ENCODE measurements at regions not wholly inside any gene's neighbourhood (a gene's known extent, or its start where the extent isn't known, plus 50 kb on each side); places are given as distances from the start of the nearest gene placed in this dataset.

DNA sequence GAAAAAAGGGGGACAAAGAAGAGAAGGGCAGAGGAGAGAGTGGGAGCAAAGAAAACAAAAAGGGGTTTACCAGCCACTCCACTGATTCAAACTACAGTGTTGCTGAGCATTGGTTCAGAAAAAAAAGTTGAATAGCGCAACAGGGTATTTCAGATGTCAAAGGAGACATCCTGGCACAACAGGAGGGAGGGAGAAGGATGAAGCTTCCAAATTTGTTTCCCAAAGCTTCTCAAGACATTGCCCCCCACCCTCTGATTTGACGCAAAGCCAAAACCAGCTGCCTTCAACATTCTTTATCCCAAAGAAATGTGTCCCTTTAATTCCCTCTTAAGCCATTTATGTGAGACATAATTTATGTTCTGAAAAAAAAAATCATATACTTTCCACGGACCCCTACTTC, 105.5 kb upstream of the TNC start:
- Histone ChIP-seq H3K4me3 (no peak overlapping the region), H3K9me3 (no peaks in the 10 kb centered on the region), H3K27ac (no peak overlapping the region), H3K27me3 (peaks cover 0 to 4% (median 0%) of the 10 kb centered on the region in 7 donors), H3K36me3 (no peaks in the 10 kb centered on the region), H3K4me1 (no peaks in the 10 kb centered on the region)
- TF ChIP-seq CTCF (IDR thresholded peaks at IDR 0.05), result no peak
- 53 to 70% methylated on average over 3 of the region's 3 CpGs for WGBS, 2 donors
- DNase-seq, result no peak
- intact Hi-C loops (cut with DNase I), result loop anchor here in 1 of 10 donors (10.0 kb wide), 1 partner anchor 51 kb away; no protein-coding TSS in a partner anchor
- no peak for ATAC-seq

- Histone ChIP-seq H3K4me1 (no peaks in the 10 kb centered on the region), H3K4me3 (no peak overlapping the region), H3K27ac (no peak overlapping the region), H3K36me3 (no peaks in the 10 kb centered on the region), H3K9me3 (peaks cover 0 to 4% (median 0%) of the 10 kb centered on the region in 11 donors), H3K27me3 (peaks cover 0 to 4% (median 0%) of the 10 kb centered on the region in 7 donors)
- DNase-seq (no peak), ATAC-seq (no peak)
- WGBS, 2 donors, result 97% methylated on average over 3 of the region's 3 CpGs
- TF ChIP-seq CTCF (IDR thresholded peaks at IDR 0.05), result no peak
- intact Hi-C loops (cut with DNase I), result loop anchor here in 1 of 10 donors (10.0 kb wide), 1 partner anchor 49 kb away; no protein-coding TSS in a partner anchor
Observed at GRCh38 chr9:115225459-115226116, 107.6 kb upstream of the TNC start.

DNA sequence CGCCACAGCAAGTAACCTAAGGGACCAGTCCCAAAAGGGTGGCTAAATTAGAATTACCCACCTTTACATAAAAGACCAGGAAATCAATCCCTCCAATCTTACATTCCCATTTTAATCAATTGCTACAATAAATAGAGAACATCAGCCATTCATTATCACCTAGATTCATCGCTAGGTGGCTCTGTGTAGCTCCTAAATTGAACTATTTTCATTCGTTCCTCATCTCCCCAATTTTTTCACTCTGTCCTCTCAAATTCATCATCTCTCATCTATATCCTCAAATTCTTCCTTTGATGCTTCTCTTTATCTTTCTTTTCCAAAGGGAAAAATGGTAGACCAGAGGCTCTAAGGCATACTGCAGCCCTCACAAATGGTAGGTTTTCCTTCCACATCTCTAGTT, 108.2 kb upstream of the TNC start:
- DNase-seq (no peak), ATAC-seq (no peak)
- Histone ChIP-seq H3K36me3 (no peaks in the 10 kb centered on the region), H3K27me3 (peaks cover 0 to 4% (median 0%) of the 10 kb centered on the region in 7 donors), H3K27ac (no peak overlapping the region), H3K4me3 (no peak overlapping the region), H3K9me3 (peaks cover 0 to 4% (median 0%) of the 10 kb centered on the region in 11 donors), H3K4me1 (no peaks in the 10 kb centered on the region)
- TF ChIP-seq CTCF (IDR thresholded peaks at IDR 0.05), result no peak
- WGBS, 2 donors, result 83 to 89% methylated on average over 3 of the region's 3 CpGs
- intact Hi-C loops (cut with DNase I), result loop anchor here in 1 of 10 donors (10.0 kb wide), 1 partner anchor 49 kb away; no protein-coding TSS in a partner anchor

DNA sequence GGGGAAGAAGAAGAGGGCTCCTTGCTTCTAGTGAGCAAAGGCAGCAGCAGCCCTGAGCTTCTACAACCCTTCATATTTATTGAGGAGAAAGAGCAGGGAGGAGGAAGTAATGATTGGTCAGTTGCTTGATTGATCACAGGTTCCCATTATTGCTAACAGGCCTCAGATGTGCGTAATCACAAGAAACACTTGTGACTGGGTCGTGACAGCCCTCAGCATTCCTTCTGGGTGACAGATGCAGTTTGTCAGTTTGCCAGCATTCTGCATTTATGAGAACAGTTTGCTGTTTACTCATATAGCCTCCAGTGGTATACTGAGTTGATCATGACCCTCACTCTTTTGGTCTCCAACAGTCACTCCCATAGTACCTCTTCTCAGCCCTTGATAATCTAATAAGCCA, 111.5 kb upstream of the TNC start:
- ATAC-seq (no peak), DNase-seq (no peak)
- peaks cover 0 to 3% (median 0%) of the 10 kb centered on the region in 7 donors for H3K27me3 ChIP-seq
- peaks cover 0 to 3% (median 0%) of the 10 kb centered on the region in 9 donors for H3K4me1 ChIP-seq
- TF ChIP-seq CTCF (IDR thresholded peaks at IDR 0.05), result no peak
- no peak overlapping the region for H3K4me3 ChIP-seq
- 63 to 72% methylated on average over 2 of the region's 2 CpGs for WGBS, 2 donors
- no peak overlapping the region for H3K27ac ChIP-seq
- no peaks in the 10 kb centered on the region for H3K36me3 ChIP-seq
- intact Hi-C loops (cut with DNase I), result loop anchor here in 1 of 10 donors (10.0 kb wide), 1 partner anchor 45 kb away; no protein-coding TSS in a partner anchor
- peaks cover 0 to 4% (median 0%) of the 10 kb centered on the region in 11 donors for H3K9me3 ChIP-seq
